GM12865 (cell line): ENCODE measurements at regions not wholly inside any gene's neighbourhood (a gene's known extent, or its start where the extent isn't known, plus 50 kb on each side); places are given as distances from the start of the nearest gene placed in this dataset.

ENCODE experiments used
- DNase-seq: peaks from one replicate; pipeline ENCODE4 v3.0.0; 2010; ENCODE audit warnings: low read depth
- H3K4me3 ChIP-seq: 2 replicates; pipeline ENCODE4 v1.5.1; 2011; ENCODE audit warnings: mild to moderate bottlenecking, low read depth, low read length, control low read depth
- TF ChIP-seq, protein P1 (sequence below): IDR thresholded peaks from 2 replicates; pipeline ENCODE4 v1.5.1; 2011; ENCODE audit warnings: low read length, control low read depth, low read depth, inconsistent platforms; ENCODE audit not compliant: insufficient read depth; ENCODE audit errors: missing control alignments

DNA sequence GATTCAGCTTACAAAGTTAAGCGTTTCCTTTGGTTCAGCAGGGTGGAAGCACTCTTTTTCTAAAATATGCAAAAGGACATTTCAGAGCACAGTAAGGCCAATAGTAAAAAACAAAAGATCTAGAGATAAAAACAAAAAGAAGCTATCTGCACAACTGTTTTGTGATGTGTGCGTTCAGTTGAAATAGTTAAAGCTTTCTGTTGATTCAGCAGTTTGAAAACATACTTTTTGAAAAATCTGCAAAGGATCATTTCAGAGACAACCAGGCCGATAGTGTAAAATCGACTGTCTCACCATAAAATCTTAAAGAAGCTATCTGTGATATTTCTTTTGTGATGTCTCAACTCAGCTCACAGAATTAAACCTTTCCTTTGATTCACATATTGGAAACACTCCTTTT lies 300.0 kb upstream of the ALG10B start:
- DNase-seq = no peak
- no peak overlapping the region for H3K4me3 ChIP-seq
- TF ChIP-seq, protein P1, sequence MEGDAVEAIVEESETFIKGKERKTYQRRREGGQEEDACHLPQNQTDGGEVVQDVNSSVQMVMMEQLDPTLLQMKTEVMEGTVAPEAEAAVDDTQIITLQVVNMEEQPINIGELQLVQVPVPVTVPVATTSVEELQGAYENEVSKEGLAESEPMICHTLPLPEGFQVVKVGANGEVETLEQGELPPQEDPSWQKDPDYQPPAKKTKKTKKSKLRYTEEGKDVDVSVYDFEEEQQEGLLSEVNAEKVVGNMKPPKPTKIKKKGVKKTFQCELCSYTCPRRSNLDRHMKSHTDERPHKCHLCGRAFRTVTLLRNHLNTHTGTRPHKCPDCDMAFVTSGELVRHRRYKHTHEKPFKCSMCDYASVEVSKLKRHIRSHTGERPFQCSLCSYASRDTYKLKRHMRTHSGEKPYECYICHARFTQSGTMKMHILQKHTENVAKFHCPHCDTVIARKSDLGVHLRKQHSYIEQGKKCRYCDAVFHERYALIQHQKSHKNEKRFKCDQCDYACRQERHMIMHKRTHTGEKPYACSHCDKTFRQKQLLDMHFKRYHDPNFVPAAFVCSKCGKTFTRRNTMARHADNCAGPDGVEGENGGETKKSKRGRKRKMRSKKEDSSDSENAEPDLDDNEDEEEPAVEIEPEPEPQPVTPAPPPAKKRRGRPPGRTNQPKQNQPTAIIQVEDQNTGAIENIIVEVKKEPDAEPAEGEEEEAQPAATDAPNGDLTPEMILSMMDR = no peak

- TF ChIP-seq, protein P1 = no peak
- no peak for DNase-seq
- no peak overlapping the region for H3K4me3 ChIP-seq
Measured at GRCh38 chr12:38025916-38026315, 290.7 kb upstream of the ALG10B start.

GRCh38 chr12:38053113-38053512 lies 263.5 kb upstream of the ALG10B start:
- H3K4me3 ChIP-seq = no peak overlapping the region
- no peak for DNase-seq
- TF ChIP-seq, protein P1 = no peak

GRCh38 chr12:38053655-38054464 lies 262.7 kb upstream of the ALG10B start:
- no peak for DNase-seq
- TF ChIP-seq, protein P1 = no peak
- H3K4me3 ChIP-seq = no peak overlapping the region

DNA sequence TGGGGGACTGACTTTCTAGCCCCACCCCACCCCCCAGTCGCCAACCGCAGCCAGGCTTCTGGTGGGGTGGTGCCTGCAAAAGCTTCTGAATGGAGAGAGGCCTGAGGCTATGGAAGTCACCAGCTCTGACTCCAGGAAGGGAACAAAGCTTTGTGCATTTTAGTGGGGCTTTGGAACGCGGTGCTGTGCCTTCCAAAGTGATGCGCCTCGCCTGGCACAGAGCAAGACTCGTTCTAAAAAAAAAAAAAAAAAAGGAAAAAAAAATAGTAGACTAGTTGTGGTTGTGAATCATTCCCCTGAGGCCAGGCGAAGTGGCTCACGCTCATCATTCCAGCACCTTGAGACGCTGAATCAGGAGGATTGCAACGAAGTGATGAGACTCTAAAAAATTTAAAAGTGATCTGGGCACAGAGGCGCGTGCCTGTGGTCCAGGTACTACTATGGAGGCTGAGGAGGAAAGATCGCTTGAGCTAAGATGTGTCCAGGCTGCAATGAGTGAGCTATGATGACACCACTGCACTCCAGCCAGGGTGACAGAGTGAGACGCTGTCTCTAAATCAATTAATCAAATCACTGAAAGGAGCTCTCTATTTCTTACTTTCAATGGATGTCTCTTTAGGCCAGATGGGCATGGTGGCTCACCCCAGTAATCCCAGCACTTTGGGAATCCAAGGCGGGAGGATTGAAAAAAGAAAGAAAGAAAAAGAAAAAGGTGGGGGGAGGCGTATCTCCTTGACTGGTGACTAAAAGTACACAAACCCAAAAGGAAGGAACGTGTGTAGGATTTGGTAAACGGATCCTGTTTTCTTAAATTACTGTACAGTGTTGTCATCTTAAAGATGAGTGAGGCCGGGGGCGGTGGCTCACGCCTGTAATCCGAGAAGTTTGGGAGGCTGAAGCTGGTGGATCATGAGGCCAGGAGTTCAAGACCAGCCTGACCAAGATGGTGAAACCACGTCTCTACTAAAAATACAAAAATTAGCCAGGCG lies 259.6 kb upstream of the ALG10B start:
- TF ChIP-seq, protein P1 = no peak
- no peak overlapping the region for H3K4me3 ChIP-seq
- DNase-seq = no peak

DNA sequence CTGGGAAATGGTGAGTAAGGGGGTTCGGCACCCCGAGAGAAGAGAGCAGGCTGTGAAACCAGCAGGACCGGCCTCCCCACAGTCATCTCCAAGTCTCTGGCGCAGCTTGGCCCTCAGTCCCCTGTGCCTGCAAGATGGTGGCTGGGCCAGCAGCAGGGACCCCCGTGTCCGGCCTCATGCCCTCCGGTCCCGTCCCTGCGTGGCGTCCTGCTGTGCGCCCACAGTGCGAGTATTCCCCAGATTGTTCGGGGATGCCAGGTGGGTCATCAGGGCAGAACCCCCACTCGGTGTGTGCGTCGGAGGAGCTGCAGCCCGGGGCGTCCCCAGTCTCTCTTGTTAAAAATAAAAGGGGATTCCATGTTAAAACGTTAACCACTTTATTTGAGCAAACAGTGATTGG lies 216.9 kb upstream of the ALG10B start:
- TF ChIP-seq, protein P1 = no peak
- no peak for DNase-seq
- no peak overlapping the region for H3K4me3 ChIP-seq
